ENCODE measurements at regions not wholly inside any gene's neighbourhood (a gene's known extent, or its start where the extent isn't known, plus 50 kb on each side); places are given as distances from the start of the nearest gene placed in this dataset.
A peak's percentile ranks its signal among the peaks of the same experiment; 100 is the strongest.

- Histone ChIP-seq H3K4me2 (ENCODE audit: low read depth, low read length, poor library complexity, severe bottlenecking) (no peak overlapping the region), H3K9me2 (replicated peaks; ENCODE audit: insufficient read depth, low read length) (no peaks in the 10 kb centered on the region), H3K4me1 (ENCODE audit: low read length) (no peaks in the 10 kb centered on the region), H4K20me1 (ENCODE audit: insufficient read depth, low read depth, low read length) (no peaks in the 10 kb centered on the region), H3K27ac (ENCODE audit: low read length) (no peak overlapping the region), H3K4me3 (ENCODE audit: low read length) (no peak overlapping the region), H2AFZ (ENCODE audit: low read length) (peak overlapping the region; percentile 43; the same call in 1 of the 2 replicates), H3K79me2 (ENCODE audit: low read length) (no peaks in the 10 kb centered on the region), H3K27me3 (ENCODE audit: low read length) (no peaks in the 10 kb centered on the region), H3K36me3 (ENCODE audit: insufficient read depth, low read length) (no peaks in the 10 kb centered on the region), H3K9me3 (ENCODE audit: low read length) (no peaks in the 10 kb centered on the region), H3K9ac (ENCODE audit: low read length) (no peak overlapping the region)
- DNase-seq, result no peak
Measured at GRCh38 chr5:25641124-25641523, 996.3 kb upstream of the CDH10 start.

- DNase-seq, result no peak
- H4K20me1 ChIP-seq (ENCODE audit: insufficient read depth, low read depth, low read length), result no peaks in the 10 kb centered on the region
- H2AFZ ChIP-seq (ENCODE audit: low read length), result peak overlapping the region; percentile 96
- H3K4me1 ChIP-seq (ENCODE audit: low read length), result no peaks in the 10 kb centered on the region
- H3K4me2 ChIP-seq (ENCODE audit: low read depth, low read length, poor library complexity, severe bottlenecking), result no peak overlapping the region
- no peaks in the 10 kb centered on the region for H3K27me3 ChIP-seq (ENCODE audit: low read length)
- H3K9me3 ChIP-seq (ENCODE audit: low read length), result no peaks in the 10 kb centered on the region; the same call in none of the 2 replicates
- no peak overlapping the region for H3K9ac ChIP-seq (ENCODE audit: low read length)
- no peak overlapping the region for H3K4me3 ChIP-seq (ENCODE audit: low read length)
- H3K9me2 ChIP-seq (replicated peaks; ENCODE audit: insufficient read depth, low read length), result no peaks in the 10 kb centered on the region
- H3K79me2 ChIP-seq (ENCODE audit: low read length), result no peaks in the 10 kb centered on the region
- H3K27ac ChIP-seq (ENCODE audit: low read length), result no peak overlapping the region
- H3K36me3 ChIP-seq (ENCODE audit: insufficient read depth, low read length), result no peaks in the 10 kb centered on the region
Measured at GRCh38 chr5:25619273-25619672, 974.5 kb upstream of the CDH10 start.

GRCh38 chr5:25618821-25619220, 974.0 kb upstream of the CDH10 start:
- Histone ChIP-seq H3K27ac (ENCODE audit: low read length) (no peak overlapping the region), H3K4me1 (ENCODE audit: low read length) (no peaks in the 10 kb centered on the region)

GRCh38 chr5:25614466-25614865, 969.7 kb upstream of the CDH10 start:
- Histone ChIP-seq H3K9me3 (ENCODE audit: low read length) (no peaks in the 10 kb centered on the region; the same call in none of the 2 replicates), H3K9ac (ENCODE audit: low read length) (no peak overlapping the region), H3K79me2 (ENCODE audit: low read length) (no peaks in the 10 kb centered on the region), H3K9me2 (replicated peaks; ENCODE audit: insufficient read depth, low read length) (no peaks in the 10 kb centered on the region), H3K4me2 (ENCODE audit: low read depth, low read length, poor library complexity, severe bottlenecking) (no peak overlapping the region), H2AFZ (ENCODE audit: low read length) (no peak overlapping the region), H3K27me3 (ENCODE audit: low read length) (no peaks in the 10 kb centered on the region), H3K4me1 (ENCODE audit: low read length) (no peaks in the 10 kb centered on the region), H3K36me3 (ENCODE audit: insufficient read depth, low read length) (no peaks in the 10 kb centered on the region), H3K4me3 (ENCODE audit: low read length) (no peak overlapping the region), H4K20me1 (ENCODE audit: insufficient read depth, low read depth, low read length) (no peaks in the 10 kb centered on the region), H3K27ac (ENCODE audit: low read length) (no peak overlapping the region)
- DNase-seq, result no peak

More at GRCh38 chr5:25618821-25619220, 974.0 kb upstream of the CDH10 start:
- Histone ChIP-seq H3K9ac (ENCODE audit: low read length) (no peak overlapping the region), H3K4me2 (ENCODE audit: low read depth, low read length, poor library complexity, severe bottlenecking) (no peak overlapping the region), H2AFZ (ENCODE audit: low read length) (peak overlapping the region; percentile 96), H3K27me3 (ENCODE audit: low read length) (no peaks in the 10 kb centered on the region), H3K9me2 (replicated peaks; ENCODE audit: insufficient read depth, low read length) (no peaks in the 10 kb centered on the region), H3K4me3 (ENCODE audit: low read length) (no peak overlapping the region), H3K36me3 (ENCODE audit: insufficient read depth, low read length) (no peaks in the 10 kb centered on the region), H3K79me2 (ENCODE audit: low read length) (no peaks in the 10 kb centered on the region), H3K9me3 (ENCODE audit: low read length) (no peaks in the 10 kb centered on the region; the same call in none of the 2 replicates), H4K20me1 (ENCODE audit: insufficient read depth, low read depth, low read length) (no peaks in the 10 kb centered on the region)
- DNase-seq, result no peak

- H3K9ac ChIP-seq (ENCODE audit: low read length), result no peak overlapping the region
- no peaks in the 10 kb centered on the region for H4K20me1 ChIP-seq (ENCODE audit: insufficient read depth, low read depth, low read length)
- DNase-seq, result no peak
- no peaks in the 10 kb centered on the region for H3K27me3 ChIP-seq (ENCODE audit: low read length)
- no peaks in the 10 kb centered on the region for H3K79me2 ChIP-seq (ENCODE audit: low read length)
- no peak overlapping the region for H3K4me2 ChIP-seq (ENCODE audit: low read depth, low read length, poor library complexity, severe bottlenecking)
- H3K4me1 ChIP-seq (ENCODE audit: low read length), result no peaks in the 10 kb centered on the region
- no peaks in the 10 kb centered on the region for H3K9me2 ChIP-seq (replicated peaks; ENCODE audit: insufficient read depth, low read length)
- no peak overlapping the region for H2AFZ ChIP-seq (ENCODE audit: low read length)
- H3K27ac ChIP-seq (ENCODE audit: low read length), result no peak overlapping the region
- H3K36me3 ChIP-seq (ENCODE audit: insufficient read depth, low read length), result no peaks in the 10 kb centered on the region
- H3K4me3 ChIP-seq (ENCODE audit: low read length), result no peak overlapping the region
- peaks cover 4% of the 10 kb centered on the region for H3K9me3 ChIP-seq (ENCODE audit: low read length)
Measured at GRCh38 chr5:25604681-25605080, 959.9 kb upstream of the CDH10 start.

GRCh38 chr5:25579111-25579510, 934.3 kb upstream of the CDH10 start:
- Histone ChIP-seq H3K9ac (ENCODE audit: low read length) (no peak overlapping the region), H3K27me3 (ENCODE audit: low read length) (no peaks in the 10 kb centered on the region), H3K27ac (ENCODE audit: low read length) (no peak overlapping the region), H3K36me3 (ENCODE audit: insufficient read depth, low read length) (no peaks in the 10 kb centered on the region), H3K79me2 (ENCODE audit: low read length) (no peaks in the 10 kb centered on the region), H3K4me1 (ENCODE audit: low read length) (no peaks in the 10 kb centered on the region), H3K9me3 (ENCODE audit: low read length) (no peaks in the 10 kb centered on the region), H2AFZ (ENCODE audit: low read length) (no peak overlapping the region), H3K9me2 (replicated peaks; ENCODE audit: insufficient read depth, low read length) (no peaks in the 10 kb centered on the region), H3K4me2 (ENCODE audit: low read depth, low read length, poor library complexity, severe bottlenecking) (no peak overlapping the region), H4K20me1 (ENCODE audit: insufficient read depth, low read depth, low read length) (no peaks in the 10 kb centered on the region), H3K4me3 (ENCODE audit: low read length) (no peak overlapping the region)
- DNase-seq, result peak; percentile 15

GRCh38 chr5:25573691-25574090, 928.9 kb upstream of the CDH10 start:
- Histone ChIP-seq H3K4me2 (ENCODE audit: low read depth, low read length, poor library complexity, severe bottlenecking) (no peak overlapping the region), H4K20me1 (ENCODE audit: insufficient read depth, low read depth, low read length) (no peaks in the 10 kb centered on the region), H3K9me3 (ENCODE audit: low read length) (peaks cover 4% of the 10 kb centered on the region; the same call in 1 of the 2 replicates), H3K79me2 (ENCODE audit: low read length) (no peaks in the 10 kb centered on the region), H3K9me2 (replicated peaks; ENCODE audit: insufficient read depth, low read length) (no peaks in the 10 kb centered on the region), H3K27me3 (ENCODE audit: low read length) (no peaks in the 10 kb centered on the region), H3K9ac (ENCODE audit: low read length) (no peak overlapping the region), H3K27ac (ENCODE audit: low read length) (no peak overlapping the region), H3K4me3 (ENCODE audit: low read length) (no peak overlapping the region), H3K4me1 (ENCODE audit: low read length) (no peaks in the 10 kb centered on the region), H3K36me3 (ENCODE audit: insufficient read depth, low read length) (no peaks in the 10 kb centered on the region), H2AFZ (ENCODE audit: low read length) (no peak overlapping the region)
- no peak for DNase-seq

GRCh38 chr5:25570067-25570583, 925.3 kb upstream of the CDH10 start:
- Histone ChIP-seq H3K4me1 (ENCODE audit: low read length) (no peaks in the 10 kb centered on the region), H3K27me3 (ENCODE audit: low read length) (no peaks in the 10 kb centered on the region), H3K4me2 (ENCODE audit: low read depth, low read length, poor library complexity, severe bottlenecking) (no peak overlapping the region), H2AFZ (ENCODE audit: low read length) (no peak overlapping the region), H4K20me1 (ENCODE audit: insufficient read depth, low read depth, low read length) (no peaks in the 10 kb centered on the region), H3K79me2 (ENCODE audit: low read length) (no peaks in the 10 kb centered on the region), H3K27ac (ENCODE audit: low read length) (no peak overlapping the region), H3K9ac (ENCODE audit: low read length) (no peak overlapping the region), H3K36me3 (ENCODE audit: insufficient read depth, low read length) (no peaks in the 10 kb centered on the region), H3K9me3 (ENCODE audit: low read length) (peaks cover 4% of the 10 kb centered on the region; the same call in 1 of the 2 replicates), H3K9me2 (replicated peaks; ENCODE audit: insufficient read depth, low read length) (no peaks in the 10 kb centered on the region), H3K4me3 (ENCODE audit: low read length) (no peak overlapping the region)
- DNase-seq, result peak; percentile 34
